Fibroblast of lung (primary cell): ENCODE measurements at regions not wholly inside any gene's neighbourhood (a gene's known extent, or its start where the extent isn't known, plus 50 kb on each side); places are given as distances from the start of the nearest gene placed in this dataset.

Experiments used
- EZH2 ChIP-seq: IDR thresholded peaks from 2 replicates; pipeline ENCODE4 v1.5.1; 2012; ENCODE audit warnings: low read length, control low read depth, mild to moderate bottlenecking; ENCODE audit errors: missing control alignments
- TF ChIP-seq, protein P1 (sequence below), 2 donors: IDR thresholded peaks in 1 of 2; conservative IDR thresholded peaks in 1 of 2; 1 replicate in 1 of 2; 2 replicates in 1 of 2; pipeline ENCODE4 v1.5.1; 2011 to 2012; ENCODE audit warnings: low read length in 2 of 2, control low read depth in 1 of 2, inconsistent platforms in 1 of 2, low read depth in 1 of 2, mild to moderate bottlenecking in 1 of 2

DNA sequence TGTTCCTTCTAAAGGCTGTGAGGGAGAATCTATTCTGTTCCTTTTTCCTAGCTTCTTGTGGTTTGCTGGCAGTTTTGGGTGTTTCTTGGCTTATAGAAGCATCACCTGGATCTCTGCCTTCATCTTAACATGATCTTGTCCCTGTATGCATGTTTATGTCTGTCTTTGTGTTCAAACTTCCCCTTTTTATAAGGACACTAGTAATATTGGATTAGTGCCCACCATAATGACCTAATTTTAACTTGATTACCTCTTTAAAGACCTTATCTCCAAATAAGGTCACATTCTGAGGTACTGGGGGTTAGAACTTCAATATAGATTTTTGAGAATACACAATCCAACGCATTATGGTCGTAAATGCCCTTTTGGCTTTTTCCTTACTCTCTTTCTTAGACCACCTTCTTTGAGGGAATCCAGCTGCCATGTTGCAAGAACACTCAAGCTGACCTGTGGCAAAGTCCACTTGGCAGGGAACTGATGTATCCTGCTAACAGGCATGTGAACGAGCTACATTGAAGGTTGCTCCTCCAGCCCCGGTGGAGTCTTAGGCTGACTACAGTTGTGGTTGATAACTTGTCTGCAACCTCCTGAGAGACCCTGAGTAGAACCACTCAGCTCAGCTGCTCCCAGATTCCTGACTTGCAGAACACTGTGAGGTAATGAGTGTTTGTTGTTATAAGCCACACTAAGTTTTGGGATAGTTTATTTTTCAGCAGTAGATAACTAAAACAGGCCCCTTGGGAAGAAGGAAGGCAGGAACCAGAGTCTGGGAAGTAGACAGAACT, 127.1 kb upstream of the OR9Q1 start:
- TF ChIP-seq, protein P1, sequence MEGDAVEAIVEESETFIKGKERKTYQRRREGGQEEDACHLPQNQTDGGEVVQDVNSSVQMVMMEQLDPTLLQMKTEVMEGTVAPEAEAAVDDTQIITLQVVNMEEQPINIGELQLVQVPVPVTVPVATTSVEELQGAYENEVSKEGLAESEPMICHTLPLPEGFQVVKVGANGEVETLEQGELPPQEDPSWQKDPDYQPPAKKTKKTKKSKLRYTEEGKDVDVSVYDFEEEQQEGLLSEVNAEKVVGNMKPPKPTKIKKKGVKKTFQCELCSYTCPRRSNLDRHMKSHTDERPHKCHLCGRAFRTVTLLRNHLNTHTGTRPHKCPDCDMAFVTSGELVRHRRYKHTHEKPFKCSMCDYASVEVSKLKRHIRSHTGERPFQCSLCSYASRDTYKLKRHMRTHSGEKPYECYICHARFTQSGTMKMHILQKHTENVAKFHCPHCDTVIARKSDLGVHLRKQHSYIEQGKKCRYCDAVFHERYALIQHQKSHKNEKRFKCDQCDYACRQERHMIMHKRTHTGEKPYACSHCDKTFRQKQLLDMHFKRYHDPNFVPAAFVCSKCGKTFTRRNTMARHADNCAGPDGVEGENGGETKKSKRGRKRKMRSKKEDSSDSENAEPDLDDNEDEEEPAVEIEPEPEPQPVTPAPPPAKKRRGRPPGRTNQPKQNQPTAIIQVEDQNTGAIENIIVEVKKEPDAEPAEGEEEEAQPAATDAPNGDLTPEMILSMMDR (conservative IDR thresholded peaks at IDR 0.05 in 1 of 2, IDR thresholded peaks at IDR 0.05 in 1 of 2; ENCODE audit: low read depth in 1 of 2, low read length in 2 of 2) = no peak
- no peak for TF ChIP-seq EZH2
